GM20000 (cell line): ENCODE measurements at regions not wholly inside any gene's neighbourhood (a gene's known extent, or its start where the extent isn't known, plus 50 kb on each side); places are given as distances from the start of the nearest gene placed in this dataset.

Experiments
- DNase-seq: peaks from one replicate; pipeline ENCODE4 v3.0.0; 2012; ENCODE audit warnings: low spot score
- TF ChIP-seq, protein P1 (sequence below): IDR thresholded peaks from 2 replicates; pipeline ENCODE4 v1.5.1; 2012; ENCODE audit warnings: mild to moderate bottlenecking, control low read depth; ENCODE audit errors: extremely low read depth, missing control alignments

DNA sequence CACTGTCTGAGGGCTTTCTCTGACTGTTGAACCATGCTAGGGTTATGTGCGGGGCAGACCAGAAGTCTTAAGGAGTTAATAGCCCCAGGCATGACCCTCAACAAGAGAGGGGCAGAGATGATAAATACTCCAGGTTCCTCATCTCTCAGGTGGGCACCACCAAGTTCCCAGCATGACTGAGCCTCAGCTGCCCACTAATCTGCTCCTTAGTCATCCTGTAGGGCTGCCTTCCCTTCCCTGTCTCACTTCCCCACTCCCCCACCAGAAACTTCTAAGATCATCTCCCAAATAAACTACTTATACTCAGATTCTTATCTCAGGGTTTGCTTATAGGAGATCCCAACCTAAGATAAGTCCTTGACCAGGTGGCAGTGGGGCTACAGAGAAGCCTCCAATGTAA lies 101.7 kb upstream of the PRNP start:
- TF ChIP-seq, protein P1, sequence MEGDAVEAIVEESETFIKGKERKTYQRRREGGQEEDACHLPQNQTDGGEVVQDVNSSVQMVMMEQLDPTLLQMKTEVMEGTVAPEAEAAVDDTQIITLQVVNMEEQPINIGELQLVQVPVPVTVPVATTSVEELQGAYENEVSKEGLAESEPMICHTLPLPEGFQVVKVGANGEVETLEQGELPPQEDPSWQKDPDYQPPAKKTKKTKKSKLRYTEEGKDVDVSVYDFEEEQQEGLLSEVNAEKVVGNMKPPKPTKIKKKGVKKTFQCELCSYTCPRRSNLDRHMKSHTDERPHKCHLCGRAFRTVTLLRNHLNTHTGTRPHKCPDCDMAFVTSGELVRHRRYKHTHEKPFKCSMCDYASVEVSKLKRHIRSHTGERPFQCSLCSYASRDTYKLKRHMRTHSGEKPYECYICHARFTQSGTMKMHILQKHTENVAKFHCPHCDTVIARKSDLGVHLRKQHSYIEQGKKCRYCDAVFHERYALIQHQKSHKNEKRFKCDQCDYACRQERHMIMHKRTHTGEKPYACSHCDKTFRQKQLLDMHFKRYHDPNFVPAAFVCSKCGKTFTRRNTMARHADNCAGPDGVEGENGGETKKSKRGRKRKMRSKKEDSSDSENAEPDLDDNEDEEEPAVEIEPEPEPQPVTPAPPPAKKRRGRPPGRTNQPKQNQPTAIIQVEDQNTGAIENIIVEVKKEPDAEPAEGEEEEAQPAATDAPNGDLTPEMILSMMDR, result no peak
- no peak for DNase-seq

DNA sequence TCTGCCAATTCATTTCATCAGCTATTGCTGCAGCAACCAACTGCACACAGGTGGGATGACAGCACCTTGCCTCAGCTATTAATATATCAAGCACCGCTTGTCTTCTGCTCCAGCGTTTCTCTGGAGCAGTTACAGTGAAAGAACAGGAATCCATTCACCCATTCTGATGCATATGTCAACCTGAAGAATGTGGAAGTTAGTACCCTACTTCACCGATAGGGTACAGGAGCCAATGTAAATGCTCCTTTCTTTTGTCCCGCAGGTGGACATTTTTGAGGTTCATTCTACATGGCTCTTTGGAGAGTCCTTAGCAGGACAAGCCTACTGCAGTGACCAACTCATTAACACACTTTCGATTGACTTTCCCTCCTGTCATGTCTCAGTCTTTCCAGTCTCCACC lies 104.4 kb upstream of the PRNP start:
- no peak for DNase-seq
- TF ChIP-seq, protein P1, result no peak

- TF ChIP-seq, protein P1, result no peak
- DNase-seq, result no peak
Measured at GRCh38 chr20:4578375-4578774, 107.9 kb upstream of the PRNP start.

GRCh38 chr20:4574356-4574690 lies 111.9 kb upstream of the PRNP start:
- TF ChIP-seq, protein P1, result no peak
- DNase-seq, result no peak

GRCh38 chr20:4573564-4574355 lies 112.5 kb upstream of the PRNP start:
- TF ChIP-seq, protein P1, result no peak
- no peak for DNase-seq

- DNase-seq, result no peak
Measured at GRCh38 chr20:4571759-4572531, 114.3 kb upstream of the PRNP start.

DNA sequence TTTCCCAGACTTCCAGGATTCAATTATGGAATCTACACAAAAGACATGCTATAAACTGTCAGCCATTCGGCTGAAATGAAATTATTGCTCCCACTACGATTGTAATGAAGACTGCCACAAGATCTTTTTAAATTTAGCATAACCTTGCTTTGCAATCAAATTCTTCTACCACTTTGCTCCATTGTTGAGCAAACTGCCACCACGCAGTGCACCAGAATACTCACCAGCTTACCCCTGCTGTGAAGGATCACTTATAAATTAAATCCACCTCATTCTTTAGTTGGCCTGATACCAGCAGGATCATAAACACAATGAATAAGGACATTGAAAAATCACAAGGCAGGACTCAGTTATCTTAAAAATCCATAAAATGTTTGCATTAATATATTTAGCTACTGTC lies 116.4 kb upstream of the PRNP start:
- TF ChIP-seq, protein P1, result no peak

More at GRCh38 chr20:4571759-4572531, 114.3 kb upstream of the PRNP start:
- TF ChIP-seq, protein P1, result no peak

More for the DNA sequence above, 116.4 kb upstream of the PRNP start:
- no peak for DNase-seq
